ENCODE measurements at regions not wholly inside any gene's neighbourhood (a gene's known extent, or its start where the extent isn't known, plus 50 kb on each side); places are given as distances from the start of the nearest gene placed in this dataset.

DNA sequence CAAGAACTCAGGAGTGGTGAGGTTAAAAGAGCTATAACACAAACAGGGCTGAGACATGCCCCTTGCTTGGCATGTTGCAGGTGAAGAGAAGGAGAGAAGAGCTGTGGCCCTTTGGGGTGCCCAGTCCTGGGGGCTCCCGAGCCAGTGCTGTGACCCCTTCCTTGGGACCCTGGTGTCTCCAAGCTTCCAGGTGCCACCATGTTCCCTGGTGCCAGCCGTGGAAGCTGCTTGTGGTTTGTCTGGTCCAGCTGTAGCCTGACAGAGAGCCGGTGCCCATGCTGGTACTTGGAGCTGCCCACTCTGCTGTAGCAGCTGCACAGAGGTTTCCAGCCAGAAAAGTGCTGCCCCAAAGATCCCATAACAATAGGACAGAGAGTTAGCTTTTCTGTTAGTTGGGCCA is 159.2 kb upstream of the SLC38A2 start:
- Histone ChIP-seq H3K9me3 (ENCODE audit: insufficient read depth in 2 of 2, low read depth in 1 of 2, low read length in 1 of 2) (peaks cover 9 to 11% of the 10 kb centered on the region in 2 experiments; a peak in 3 of 4 replicates), H2BK15ac (ENCODE audit: low read length) (no peak overlapping the region)
- no peak for FAIRE-seq
- TF ChIP-seq POLR2AphosphoS5 (IDR thresholded peaks at IDR 0.05; ENCODE audit: low read depth, low read length) (no peak), KDM4A (IDR thresholded peaks at IDR 0.05; ENCODE audit: low read depth, low read length, severe bottlenecking) (no peak), SIRT6 (IDR thresholded peaks at IDR 0.05; ENCODE audit: low read length) (no peak), SP1 (IDR thresholded peaks at IDR 0.05; ENCODE audit: low read depth, low read length) (no peak), HDAC2 (IDR thresholded peaks at IDR 0.05; ENCODE audit: borderline replicate concordance in 1 of 2, low read depth in 2 of 2, low read length in 2 of 2) (no peak), CHD2 (IDR thresholded peaks at IDR 0.05; ENCODE audit: low read length) (no peak), FOSL1 (IDR thresholded peaks at IDR 0.05; ENCODE audit: insufficient read depth, low read depth, low read length) (no peak), SIX5 (IDR thresholded peaks at IDR 0.05; ENCODE audit: low read depth, low read length) (no peak), TBP (IDR thresholded peaks at IDR 0.05; ENCODE audit: low read depth, low read length) (no peak), SRF (IDR thresholded peaks at IDR 0.05; ENCODE audit: low read depth, low read length) (no peak), POU5F1 (IDR thresholded peaks at IDR 0.05; ENCODE audit: low read depth, low read length) (no peak)

More for the DNA sequence above, 159.2 kb upstream of the SLC38A2 start:
- ChIA-PET POLR2A (ENCODE audit: partially characterized antibody) (no interaction called here), CTCF (ENCODE audit: partially characterized antibody) (interaction anchor here (0.5 to 2.8 kb wide), 7 partner anchors 15 to 473 kb away, joined by 3 to 7 read pairs (median 3); no protein-coding TSS in a partner anchor)
- Histone ChIP-seq H3K4me1 (replicated peaks in 1 of 4; ENCODE audit: control insufficient read depth in 3 of 4, insufficient read depth in 4 of 4, low read length in 3 of 4) (no peaks in the 10 kb centered on the region; a peak in 1 of 7 replicates), H4K20me1 (replicated peaks in 1 of 2; ENCODE audit: control insufficient read depth in 1 of 2, insufficient read depth in 2 of 2, low read length in 2 of 2) (no peaks in the 10 kb centered on the region), H3K4me2 (ENCODE audit: insufficient read depth in 1 of 2, low read depth in 2 of 2, low read length in 2 of 2) (no peak overlapping the region), H3K79me2 (ENCODE audit: control insufficient read depth in 1 of 2, insufficient read depth in 2 of 2, low read length in 2 of 2) (no peaks in the 10 kb centered on the region), H3K23me2 (ENCODE audit: low read depth, low read length) (no peaks in the 10 kb centered on the region), H3K27ac (ENCODE audit: low read depth, low read length) (no peak overlapping the region), H2BK5ac (ENCODE audit: low read depth, low read length) (no peak overlapping the region), H3K36me3 (ENCODE audit: control insufficient read depth in 2 of 4, insufficient read depth in 4 of 4, low read length in 3 of 4) (no peaks in the 10 kb centered on the region; a peak in 1 of 8 replicates), H3K23ac (ENCODE audit: insufficient read length) (no peak overlapping the region), H3K4me3 (ENCODE audit: extremely low read depth in 1 of 4, insufficient read depth in 2 of 4, low read depth in 3 of 4, low read length in 4 of 4) (no peak overlapping the region), H2AK5ac (ENCODE audit: low read depth, low read length) (no peak overlapping the region), H2AFZ (ENCODE audit: low read length) (no peak overlapping the region), H3K56ac (replicated peaks; ENCODE audit: insufficient read length, low read depth, low read length) (no peak overlapping the region), H4K8ac (ENCODE audit: extremely low read depth, insufficient read depth, low read length) (no peak overlapping the region), H3K18ac (ENCODE audit: extremely low read depth, low read length) (no peak overlapping the region), H3K27me3 (replicated peaks in 1 of 4; ENCODE audit: control insufficient read depth in 3 of 4, extremely low read depth in 1 of 4, insufficient read depth in 3 of 4, low read length in 3 of 4) (no peaks in the 10 kb centered on the region), H2BK120ac (replicated peaks; ENCODE audit: low read depth, low read length) (no peak overlapping the region), H3K4ac (replicated peaks; ENCODE audit: insufficient read length, low read depth, low read length) (no peak overlapping the region), H4K5ac (ENCODE audit: insufficient read length, low read depth, low read length) (no peak overlapping the region), H3K79me1 (ENCODE audit: low read depth, low read length) (no peaks in the 10 kb centered on the region), H4K91ac (replicated peaks; ENCODE audit: insufficient read length, low read length) (no peak overlapping the region), H2BK12ac (ENCODE audit: low read depth, low read length) (no peak overlapping the region), H3K14ac (ENCODE audit: insufficient read length) (no peak overlapping the region), H3K9ac (replicated peaks in 1 of 4; ENCODE audit: extremely low read depth in 1 of 4, low read depth in 3 of 4, low read length in 3 of 4) (no peak overlapping the region), H2BK20ac (ENCODE audit: low read length) (no peak overlapping the region)
- 78% methylated on average over 3 of the region's 3 CpGs; no CpG with 5 or more reads in 1 of the 2 experiments for WGBS, 2 experiments (ENCODE audit: extremely low coverage in 1 of 2, insufficient coverage in 1 of 2, insufficient read length in 1 of 2, insufficient replicate concordance in 2 of 2, low coverage in 1 of 2, low lambda C conversion rate in 2 of 2, missing lambda C conversion rate in 1 of 2)
- DNase-seq (ENCODE audit: low read depth in 1 of 2, low spot score in 2 of 2): no peak
